Nephron progenitor cell (in vitro differentiated cells): ENCODE measurements at regions not wholly inside any gene's neighbourhood (a gene's known extent, or its start where the extent isn't known, plus 50 kb on each side); places are given as distances from the start of the nearest gene placed in this dataset.

ENCODE experiments used
- DNase-seq: peaks from one replicate; pipeline ENCODE4 v3.0.0; 2021
- H3K27ac Mint-ChIP-seq: 2 replicates; pipeline ENCODE4 v1.8.0; 2021; ENCODE audit warnings: mild to moderate bottlenecking, moderate library complexity, mixed read lengths
- H3K27me3 Mint-ChIP-seq: 2 replicates; pipeline ENCODE4 v1.8.0; 2021; ENCODE audit warnings: mild to moderate bottlenecking, low read depth, mixed read lengths; ENCODE audit not compliant: poor library complexity
- H3K36me3 Mint-ChIP-seq: 2 replicates; pipeline ENCODE4 v1.8.0; 2021; ENCODE audit warnings: low read depth, mixed read lengths
- H3K4me1 Mint-ChIP-seq: 2 replicates; pipeline ENCODE4 v1.8.0; 2021; ENCODE audit warnings: mixed read lengths
- H3K4me3 Mint-ChIP-seq: 2 replicates; pipeline ENCODE4 v1.8.0; 2021; ENCODE audit warnings: mild to moderate bottlenecking, moderate library complexity, mixed read lengths
- H3K9me3 Mint-ChIP-seq: 2 replicates; pipeline ENCODE4 v1.8.0; 2021; ENCODE audit warnings: mild to moderate bottlenecking, moderate library complexity, mixed read lengths
- CTCF ChIP-seq: fragments of 200-600 bp; sonication (generic); IDR thresholded peaks from 2 replicates; pipeline ENCODE4 v1.5.0; 2021; ENCODE audit warnings: antibody characterized with exemption

DNA sequence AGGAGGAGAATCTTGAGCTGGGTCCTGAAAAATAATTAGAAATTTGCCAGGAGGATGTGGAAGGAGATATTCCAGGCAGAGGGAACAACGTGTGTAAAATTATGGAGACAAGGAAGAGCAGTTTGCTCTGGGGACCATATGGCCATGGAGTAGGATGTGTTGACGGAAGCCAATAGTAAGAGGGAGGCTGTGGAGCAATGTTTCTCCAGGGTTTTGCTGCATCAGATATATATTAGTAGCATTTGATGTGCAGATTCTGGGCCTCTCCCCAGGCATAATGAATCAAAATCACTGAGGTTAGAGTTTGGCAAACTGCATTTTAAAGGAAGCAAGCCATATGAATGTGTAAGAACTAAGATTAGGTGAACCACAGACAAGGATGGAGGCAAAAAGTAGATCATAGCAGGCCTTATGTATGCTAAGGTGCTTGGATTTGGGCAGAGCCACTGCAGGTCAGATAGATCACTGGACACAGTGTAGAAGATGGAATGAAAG is 192.9 kb upstream of the IL12A start:
- Mint-ChIP-seq H3K4me3 (no peak overlapping the region), H3K27ac (no peak overlapping the region), H3K4me1 (no peaks in the 10 kb centered on the region), H3K9me3 (peaks cover 4% of the 10 kb centered on the region), H3K27me3 (peaks cover 8% of the 10 kb centered on the region), H3K36me3 (no peaks in the 10 kb centered on the region)
- DNase-seq = no peak
- no peak for TF ChIP-seq CTCF

GRCh38 chr3:159796226-159796625 is 192.4 kb upstream of the IL12A start:
- Mint-ChIP-seq H3K4me3 (no peak overlapping the region), H3K27me3 (peaks cover 6% of the 10 kb centered on the region), H3K4me1 (no peaks in the 10 kb centered on the region), H3K27ac (no peak overlapping the region), H3K36me3 (no peaks in the 10 kb centered on the region), H3K9me3 (peaks cover 4% of the 10 kb centered on the region)
- no peak for TF ChIP-seq CTCF
- DNase-seq = no peak

DNA sequence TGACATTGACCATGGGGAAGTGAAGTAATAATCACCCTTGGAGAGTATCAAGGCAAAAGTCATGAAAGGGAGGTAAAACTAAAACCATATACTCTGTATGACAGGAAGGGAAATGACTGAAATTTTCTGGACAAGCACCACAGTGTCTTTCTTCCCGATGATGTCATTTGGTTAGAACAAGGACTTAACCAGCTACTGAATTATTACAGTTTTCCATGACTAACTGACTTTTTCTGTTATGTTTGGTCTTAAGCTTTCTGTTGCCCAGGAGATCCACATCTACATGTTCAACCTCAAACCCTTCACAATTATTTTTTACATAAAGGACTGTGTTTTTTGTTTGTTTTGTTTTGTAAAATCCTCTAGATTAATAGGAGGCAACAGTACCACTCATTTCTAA is 191.9 kb upstream of the IL12A start:
- no peak for TF ChIP-seq CTCF
- Mint-ChIP-seq H3K27me3 (peaks cover 6% of the 10 kb centered on the region), H3K27ac (no peak overlapping the region), H3K36me3 (no peaks in the 10 kb centered on the region), H3K4me1 (no peaks in the 10 kb centered on the region), H3K4me3 (no peak overlapping the region), H3K9me3 (peaks cover 4% of the 10 kb centered on the region)
- DNase-seq = no peak

- no peaks in the 10 kb centered on the region for H3K36me3 Mint-ChIP-seq
- no peak overlapping the region for H3K27ac Mint-ChIP-seq
- peaks cover 3% of the 10 kb centered on the region for H3K27me3 Mint-ChIP-seq
- peaks cover 4% of the 10 kb centered on the region for H3K9me3 Mint-ChIP-seq
- DNase-seq = no peak
- no peaks in the 10 kb centered on the region for H3K4me1 Mint-ChIP-seq
- no peak for TF ChIP-seq CTCF
- H3K4me3 Mint-ChIP-seq = no peak overlapping the region
Observed at GRCh38 chr3:159797771-159798170, 190.9 kb upstream of the IL12A start.

DNA sequence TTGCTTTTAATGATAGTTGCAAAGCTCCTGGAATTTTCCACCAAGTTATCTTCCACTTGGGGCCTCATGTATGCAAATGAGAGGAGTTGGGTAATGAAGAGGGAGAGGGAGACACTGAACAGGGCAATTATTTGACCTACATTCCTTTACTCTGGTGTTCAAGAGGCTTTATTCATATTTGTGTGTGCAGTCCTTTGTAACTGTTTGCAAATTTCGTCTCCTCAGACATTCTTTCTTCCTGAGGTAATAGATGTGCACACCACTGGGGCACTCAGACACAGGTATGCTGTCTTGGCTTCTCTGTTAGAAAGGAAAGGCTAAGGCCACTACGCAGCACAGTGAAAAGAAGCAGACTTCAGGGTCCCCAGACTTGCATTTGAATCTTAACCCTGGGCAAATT is 189.7 kb upstream of the IL12A start:
- no peak overlapping the region for H3K4me3 Mint-ChIP-seq
- no peaks in the 10 kb centered on the region for H3K36me3 Mint-ChIP-seq
- no peaks in the 10 kb centered on the region for H3K4me1 Mint-ChIP-seq
- peaks cover 3% of the 10 kb centered on the region for H3K27me3 Mint-ChIP-seq
- DNase-seq = no peak
- no peak overlapping the region for H3K27ac Mint-ChIP-seq
- peaks cover 4% of the 10 kb centered on the region for H3K9me3 Mint-ChIP-seq
- no peak for TF ChIP-seq CTCF

GRCh38 chr3:159800434-159801155 is 188.0 kb upstream of the IL12A start:
- Mint-ChIP-seq H3K36me3 (no peaks in the 10 kb centered on the region), H3K4me3 (no peak overlapping the region), H3K27me3 (peaks cover 3% of the 10 kb centered on the region), H3K27ac (no peak overlapping the region), H3K4me1 (peaks cover 4% of the 10 kb centered on the region), H3K9me3 (peaks cover 4% of the 10 kb centered on the region)
- no peak for DNase-seq
- TF ChIP-seq CTCF = no peak
